Caki2 (cell line): ENCODE measurements at regions not wholly inside any gene's neighbourhood (a gene's known extent, or its start where the extent isn't known, plus 50 kb on each side); places are given as distances from the start of the nearest gene placed in this dataset.

Experiments used
- DNase-seq: peaks from one replicate; pipeline ENCODE4 v3.0.0-alpha.2; 2015; ENCODE audit warnings: low read depth
- in situ Hi-C: cut with HindIII; loops from 2 replicates; pipeline ENCODE4 v1.10.0; 2016; ENCODE audit warnings: low sequenced_read_pairs, low pct_unique_long_range_greater_than_20kb, mixed read lengths

GRCh38 chr5:124403281-124403680 is 343.2 kb downstream of the ZNF608 start:
- in situ Hi-C loops: no loop called here

GRCh38 chr5:124402144-124402581 is 344.3 kb downstream of the ZNF608 start:
- no peak for DNase-seq
- in situ Hi-C loops: no loop called here

More at GRCh38 chr5:124403281-124403680, 343.2 kb downstream of the ZNF608 start:
- no peak for DNase-seq

- in situ Hi-C loops: no loop called here
- no peak for DNase-seq
Observed at GRCh38 chr5:124401476-124402143, 344.8 kb downstream of the ZNF608 start.

- in situ Hi-C loops: no loop called here
- no peak for DNase-seq
Observed at GRCh38 chr5:124399426-124399961, 346.9 kb downstream of the ZNF608 start.

GRCh38 chr5:124398460-124398859 is 348.0 kb downstream of the ZNF608 start:
- no peak for DNase-seq
- in situ Hi-C loops: no loop called here

- no peak for DNase-seq
- in situ Hi-C loops: no loop called here
Observed at GRCh38 chr5:124397317-124397716, 349.1 kb downstream of the ZNF608 start.

GRCh38 chr5:124395926-124396325 is 350.5 kb downstream of the ZNF608 start:
- in situ Hi-C loops: no loop called here

GRCh38 chr5:124395287-124395686 is 351.2 kb downstream of the ZNF608 start:
- in situ Hi-C loops: no loop called here
- DNase-seq: no peak

More at GRCh38 chr5:124395926-124396325, 350.5 kb downstream of the ZNF608 start:
- no peak for DNase-seq

- in situ Hi-C loops: no loop called here
- no peak for DNase-seq
Observed at GRCh38 chr5:124394700-124395245, 351.7 kb downstream of the ZNF608 start.

GRCh38 chr5:124393584-124394379 is 352.7 kb downstream of the ZNF608 start:
- no peak for DNase-seq
- in situ Hi-C loops: no loop called here

GRCh38 chr5:124383693-124384092 is 362.7 kb downstream of the ZNF608 start:
- in situ Hi-C loops: no loop called here
- no peak for DNase-seq

GRCh38 chr5:124377386-124377785 is 369.1 kb downstream of the ZNF608 start:
- in situ Hi-C loops: no loop called here
- no peak for DNase-seq

GRCh38 chr5:124373883-124374282 is 372.6 kb downstream of the ZNF608 start:
- in situ Hi-C loops: no loop called here
- no peak for DNase-seq

GRCh38 chr5:124372457-124372856 is 374.0 kb downstream of the ZNF608 start:
- DNase-seq: no peak
- in situ Hi-C loops: no loop called here

- no peak for DNase-seq
- in situ Hi-C loops: no loop called here
Observed at GRCh38 chr5:124371111-124371706, 375.2 kb downstream of the ZNF608 start.

- in situ Hi-C loops: no loop called here
- DNase-seq: no peak
Observed at GRCh38 chr5:124370601-124371000, 375.8 kb downstream of the ZNF608 start.

GRCh38 chr5:124365361-124365801 is 381.1 kb downstream of the ZNF608 start:
- in situ Hi-C loops: no loop called here

GRCh38 chr5:124355928-124356327 is 390.5 kb downstream of the ZNF608 start:
- in situ Hi-C loops: no loop called here
- no peak for DNase-seq

More at GRCh38 chr5:124365361-124365801, 381.1 kb downstream of the ZNF608 start:
- no peak for DNase-seq

GRCh38 chr5:124353016-124353415 is 393.4 kb downstream of the ZNF608 start:
- DNase-seq: no peak
- in situ Hi-C loops: no loop called here
